K562 (cell line): ENCODE measurements at regions not wholly inside any gene's neighbourhood (a gene's known extent, or its start where the extent isn't known, plus 50 kb on each side); places are given as distances from the start of the nearest gene placed in this dataset.
"Not testable (repeated sequence)": the region's sequence is repeated elsewhere in the genome, so short reads cannot be mapped to it uniquely, and the experiment has no call there.

Source experiments
- ATAC-seq: fragments of 200-7000 bp; cut with Tn5 transposase; 3 replicates; pipeline ENCODE4 v1.9.1; 2020; ENCODE audit warnings: moderate library complexity
- BruUV-seq: library from RNA; stranded (reverse); fragments of 400-500 nt; replicated peaks from 2 replicates; lab custom pipeline; 2021; lab: Mats Ljungman, UMichigan
- CTCF ChIA-PET: fragments of 300-600 bp; formaldehyde crosslinking; extraction: SDS; loops from one replicate; lab custom pipeline; 2021; ENCODE audit warnings: low intra/inter-chr PET ratio; lab: Yijun Ruan, JAX
- POLR2A ChIA-PET: fragments of 300-600, 350-650 bp; sonication (Branson Sonifier 250); formaldehyde crosslinking; extraction: SDS; loops from one replicate; lab custom pipeline; 2021; ENCODE audit warnings: antibody characterized with exemption, inconsistent platforms; lab: Yijun Ruan, JAX
- DNase-seq, 4 experiments: peaks; one replicate each; pipeline versions ENCODE4 v3.0.0 to v3.0.0-alpha.2; 2011 to 2018; ENCODE audit warnings: low spot score in 3 of 4, mixed read lengths in 3 of 4; ENCODE audit errors: extremely low read depth in 1 of 4
- FAIRE-seq: peaks from 2 replicates; lab custom pipeline; 2011; peaks lifted over from hg19 to GRCh38; lab: Jason Lieb, UNC
- H2AFZ ChIP-seq: 2 replicates; pipeline ENCODE4 v1.6.0; 2011; ENCODE audit warnings: low read depth, low read length, control low read depth, inconsistent platforms
- H3K27ac ChIP-seq: fragments of 200-600 bp; 3 replicates; pipeline ENCODE4 v1.8.0; 2011; ENCODE audit warnings: low read depth, mild to moderate bottlenecking, control low read depth, inconsistent platforms, low read length, moderate library complexity, mixed read lengths; ENCODE audit errors: extremely low read depth
- H3K27me3 ChIP-seq, 2 experiments: fragments of 300-600 bp in 1 of 2; 2 replicates in 1 of 2; 3 replicates in 1 of 2; pipeline versions ENCODE4 v1.6.0 to v1.8.0; 2011; ENCODE audit warnings: inconsistent platforms in 2 of 2, low read length in 2 of 2, mild to moderate bottlenecking in 1 of 2, mixed read lengths in 1 of 2, moderate library complexity in 1 of 2; ENCODE audit not compliant: control insufficient read depth in 2 of 2, insufficient read depth in 2 of 2
- H3K36me3 ChIP-seq: fragments of 300-600 bp; 3 replicates; pipeline ENCODE4 v1.8.0; 2011; ENCODE audit warnings: mild to moderate bottlenecking, low read length, inconsistent platforms; ENCODE audit not compliant: control insufficient read depth, insufficient read depth
- H3K4me1 ChIP-seq, 2 experiments: fragments of 200-600 bp in 1 of 2; replicated peaks in 1 of 2; 2 replicates in 1 of 2; 3 replicates in 1 of 2; pipeline versions ENCODE4 v1.5.1 to v1.8.0; 2011; ENCODE audit warnings: inconsistent platforms in 2 of 2, low read length in 2 of 2, mild to moderate bottlenecking in 1 of 2, mixed read lengths in 1 of 2, moderate library complexity in 1 of 2; ENCODE audit not compliant: control insufficient read depth in 2 of 2, insufficient read depth in 2 of 2
- H3K4me2 ChIP-seq: 2 replicates; pipeline ENCODE4 v1.6.1; 2011; ENCODE audit warnings: low read length, control low read depth, inconsistent platforms, mixed read lengths; ENCODE audit not compliant: insufficient read depth
- H3K4me3 ChIP-seq: fragments of 200-600 bp; sonication (generic), shearing (Covaris generic); 2 replicates; pipeline ENCODE4 v1.5.1; 2016; ENCODE audit warnings: control low read depth, inconsistent platforms
- H3K79me2 ChIP-seq: fragments of 200-600 bp; 3 replicates; pipeline ENCODE4 v1.8.0; 2011; ENCODE audit warnings: low read length, inconsistent platforms; ENCODE audit not compliant: control insufficient read depth, insufficient read depth
- H3K9ac ChIP-seq, 2 experiments: 2 replicates each; pipeline versions ENCODE4 v1.6.0 to v1.6.1; 2011; ENCODE audit warnings: low read depth in 2 of 2, low read length in 2 of 2, control low read depth in 1 of 2, inconsistent platforms in 1 of 2, mild to moderate bottlenecking in 1 of 2, mixed read lengths in 1 of 2; ENCODE audit not compliant: insufficient read depth in 1 of 2
- H3K9me1 ChIP-seq: one replicate; pipeline ENCODE4 v1.6.0; 2011; ENCODE audit warnings: inconsistent platforms, mild to moderate bottlenecking, low read length, moderate library complexity; ENCODE audit not compliant: control insufficient read depth, insufficient read depth
- H3K9me3 ChIP-seq: replicated peaks from 2 replicates; pipeline ENCODE4 v1.5.1; 2011; ENCODE audit warnings: low read depth, low read length, inconsistent platforms; ENCODE audit not compliant: control insufficient read depth, insufficient read depth
- H4K20me1 ChIP-seq: replicated peaks from 2 replicates; pipeline ENCODE4 v1.6.1; 2011; ENCODE audit warnings: low read length, inconsistent platforms, mixed read lengths; ENCODE audit not compliant: control insufficient read depth, insufficient read depth
- CBFA2T3 ChIP-seq: fragments of 450-650 bp; IDR thresholded peaks from 2 replicates; pipeline ENCODE4 v1.6.1; 2017
- KDM2B ChIP-seq: fragments of 250-450 bp; sonication (Bioruptor Pico); IDR thresholded peaks from 2 replicates; pipeline ENCODE4 v1.8.0; 2021; ENCODE audit warnings: mild to moderate bottlenecking, moderate library complexity
- ZC3H11A ChIP-seq: IDR thresholded peaks from 2 replicates; pipeline ENCODE4 v1.6.1; 2012; ENCODE audit warnings: low read depth, low read length, improper control_type of control experiment
- WGBS: fragments of 100-300 bp; shearing (Covaris generic); methylation state at CpG from one replicate; pipeline ENCODE4 v1.1.6; 2016; ENCODE audit warnings: low coverage, mixed read lengths; ENCODE audit not compliant: insufficient coverage; ENCODE audit errors: missing lambda C conversion rate; 5-methylcytosine and 5-hydroxymethylcytosine counted together
- in situ Hi-C: fragments of 300-500 bp; cut with MboI; formaldehyde crosslinking; loops from 4 replicates; pipeline ENCODE4 v1.15.0; 2018; ENCODE audit warnings: inconsistent platforms, mixed read lengths
- intact Hi-C: fragments of 100-400 bp; cut with micrococcal nuclease; formaldehyde crosslinking; loops from 2 replicates; pipeline ENCODE4 v1.14.2; 2022
- TF ChIP-seq, protein P1 (sequence below): sonication (generic); formaldehyde crosslinking; IDR thresholded peaks from 2 replicates; pipeline ENCODE4 v1.8.1; 2023; ENCODE audit warnings: mild to moderate bottlenecking, missing genetic modification reagents

DNA sequence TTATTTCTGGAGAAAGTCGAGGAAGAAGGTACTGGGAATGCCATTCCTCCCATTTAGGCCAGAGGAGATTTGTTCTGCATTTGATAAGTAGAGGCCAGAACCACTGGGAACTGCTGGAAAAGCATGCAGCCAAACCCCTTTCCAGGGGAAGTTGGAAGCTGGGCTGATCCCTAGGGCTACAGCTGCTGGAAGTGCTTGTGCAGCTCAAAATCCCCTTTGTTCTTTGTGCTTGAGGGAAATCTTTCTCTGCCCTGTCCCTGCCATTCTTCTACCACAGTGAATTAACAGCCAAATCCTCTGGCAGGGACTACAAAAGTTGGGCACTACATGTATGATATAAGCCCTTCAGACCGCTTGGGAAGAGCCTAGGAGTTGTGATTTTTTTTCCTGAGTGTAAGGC is 734.1 kb downstream of the LRRIQ3 start (continued):
- TF ChIP-seq, protein P1, sequence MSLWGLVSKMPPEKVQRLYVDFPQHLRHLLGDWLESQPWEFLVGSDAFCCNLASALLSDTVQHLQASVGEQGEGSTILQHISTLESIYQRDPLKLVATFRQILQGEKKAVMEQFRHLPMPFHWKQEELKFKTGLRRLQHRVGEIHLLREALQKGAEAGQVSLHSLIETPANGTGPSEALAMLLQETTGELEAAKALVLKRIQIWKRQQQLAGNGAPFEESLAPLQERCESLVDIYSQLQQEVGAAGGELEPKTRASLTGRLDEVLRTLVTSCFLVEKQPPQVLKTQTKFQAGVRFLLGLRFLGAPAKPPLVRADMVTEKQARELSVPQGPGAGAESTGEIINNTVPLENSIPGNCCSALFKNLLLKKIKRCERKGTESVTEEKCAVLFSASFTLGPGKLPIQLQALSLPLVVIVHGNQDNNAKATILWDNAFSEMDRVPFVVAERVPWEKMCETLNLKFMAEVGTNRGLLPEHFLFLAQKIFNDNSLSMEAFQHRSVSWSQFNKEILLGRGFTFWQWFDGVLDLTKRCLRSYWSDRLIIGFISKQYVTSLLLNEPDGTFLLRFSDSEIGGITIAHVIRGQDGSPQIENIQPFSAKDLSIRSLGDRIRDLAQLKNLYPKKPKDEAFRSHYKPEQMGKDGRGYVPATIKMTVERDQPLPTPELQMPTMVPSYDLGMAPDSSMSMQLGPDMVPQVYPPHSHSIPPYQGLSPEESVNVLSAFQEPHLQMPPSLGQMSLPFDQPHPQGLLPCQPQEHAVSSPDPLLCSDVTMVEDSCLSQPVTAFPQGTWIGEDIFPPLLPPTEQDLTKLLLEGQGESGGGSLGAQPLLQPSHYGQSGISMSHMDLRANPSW (CRISPR knock-in tag): no peak
- no peak for TF ChIP-seq KDM2B
- TF ChIP-seq, all 486 proteins: peak for 0

DNA sequence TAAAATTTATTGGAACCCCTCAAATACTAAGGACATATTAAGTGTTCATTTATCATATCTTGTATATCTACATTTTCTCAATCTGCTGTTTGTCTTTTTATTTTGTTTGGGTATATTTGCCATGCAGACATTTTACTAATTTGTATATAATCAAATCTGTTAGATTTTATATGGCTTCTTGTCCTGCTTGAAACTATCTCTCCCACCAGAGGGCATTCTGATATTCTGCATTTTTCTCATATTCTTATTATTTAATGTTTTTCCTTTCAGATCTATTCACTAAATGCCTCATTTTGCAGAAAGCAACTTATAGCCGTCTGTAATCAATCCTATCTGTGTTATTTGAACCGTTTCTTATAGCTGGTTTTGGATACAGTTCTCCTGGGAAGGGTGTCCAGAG is 745.5 kb downstream of the LRRIQ3 start:
- no peaks in the 10 kb centered on the region for H4K20me1 ChIP-seq
- H3K4me2 ChIP-seq: no peak overlapping the region
- no peaks in the 10 kb centered on the region for H3K9me1 ChIP-seq
- ATAC-seq (no peak), DNase-seq (no peak), FAIRE-seq (no peak)
- intact Hi-C loops: no loop called here
- H2AFZ ChIP-seq: no peak overlapping the region
- WGBS: 4% methylated on average over 2 of the region's 2 CpGs
- H3K4me1 ChIP-seq: no peaks in the 10 kb centered on the region
- no peak overlapping the region for H3K9ac ChIP-seq
- in situ Hi-C loops: no loop called here
- H3K79me2 ChIP-seq: no peaks in the 10 kb centered on the region
- no peaks in the 10 kb centered on the region for H3K9me3 ChIP-seq
- POLR2A ChIA-PET: no interaction called here
- H3K4me3 ChIP-seq: no peak overlapping the region
- CTCF ChIA-PET: no interaction called here
- no peaks in the 10 kb centered on the region for H3K36me3 ChIP-seq
- no peak overlapping the region for H3K27ac ChIP-seq
- no peaks in the 10 kb centered on the region for H3K27me3 ChIP-seq
- no TSS peak for BruUV-seq
- no peak for TF ChIP-seq CBFA2T3
- no peak for TF ChIP-seq ZC3H11A

DNA sequence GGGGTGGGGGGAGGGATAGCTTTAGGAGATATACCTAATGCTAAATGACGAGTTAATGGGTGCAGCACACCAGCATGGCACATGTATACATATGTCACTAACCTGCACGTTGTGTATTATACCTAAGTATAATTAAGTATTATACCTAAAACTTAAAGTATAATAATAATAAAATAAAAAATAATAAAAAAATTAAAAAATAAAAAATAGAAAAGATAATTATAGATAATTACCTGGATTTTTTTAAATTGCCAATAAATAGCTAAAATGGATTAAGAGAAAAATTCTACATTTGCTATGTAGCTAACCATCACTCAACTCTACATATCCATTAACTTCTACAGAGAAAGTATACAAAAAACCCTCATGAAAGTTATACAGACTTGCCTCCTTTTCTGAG is 747.3 kb downstream of the LRRIQ3 start:
- in situ Hi-C loops, H3K9me1 ChIP-seq, BruUV-seq, H4K20me1 ChIP-seq, intact Hi-C loops, H3K36me3 ChIP-seq, H3K4me1 ChIP-seq, H3K79me2 ChIP-seq, H3K4me2 ChIP-seq, H3K4me3 ChIP-seq, FAIRE-seq, H3K27ac ChIP-seq, H3K27me3 ChIP-seq, ATAC-seq, POLR2A ChIA-PET, DNase-seq, H3K9me3 ChIP-seq, H3K9ac ChIP-seq, H2AFZ ChIP-seq: not testable (repeated sequence)
- WGBS: 0% methylated on average over 2 of the region's 2 CpGs
- CTCF ChIA-PET: interaction anchor here (0.5 kb wide), 1 partner anchor 1328 kb away, joined by 3 read pairs; no protein-coding TSS in a partner anchor
